NCI-H2171 (cell line): ENCODE measurements at regions not wholly inside any gene's neighbourhood (a gene's known extent, or its start where the extent isn't known, plus 50 kb on each side); places are given as distances from the start of the nearest gene placed in this dataset.
"Not testable (repeated sequence)": the region's sequence is repeated elsewhere in the genome, so short reads cannot be mapped to it uniquely, and the experiment has no call there.

Experiments
- DNase-seq: peaks from one replicate; lab custom pipeline; 2025; lab: John Stamatoyannopoulos, UW

GRCh38 chr11:71153005-71153390, 99.4 kb downstream of the SHANK2 start:
- no peak for DNase-seq

GRCh38 chr11:71152312-71153004, 99.9 kb downstream of the SHANK2 start:
- not testable (repeated sequence) for DNase-seq

GRCh38 chr11:71151561-71151960, 100.8 kb downstream of the SHANK2 start:
- no peak for DNase-seq

- no peak for DNase-seq
Measured at GRCh38 chr11:71150859-71151258, 101.5 kb downstream of the SHANK2 start.

GRCh38 chr11:71148716-71149115, 103.7 kb downstream of the SHANK2 start:
- no peak for DNase-seq

- DNase-seq: no peak
Measured at GRCh38 chr11:71147331-71147730, 105.0 kb downstream of the SHANK2 start.

- DNase-seq: no peak
Measured at GRCh38 chr11:71146846-71147245, 105.5 kb downstream of the SHANK2 start.

- no peak for DNase-seq
Measured at GRCh38 chr11:71145988-71146824, 106.2 kb downstream of the SHANK2 start.

GRCh38 chr11:71145368-71145767, 107.0 kb downstream of the SHANK2 start:
- DNase-seq: no peak

GRCh38 chr11:71144736-71145135, 107.6 kb downstream of the SHANK2 start:
- no peak for DNase-seq

GRCh38 chr11:71144010-71144409, 108.4 kb downstream of the SHANK2 start:
- DNase-seq: no peak

- DNase-seq: no peak
Measured at GRCh38 chr11:71140206-71140919, 112.0 kb downstream of the SHANK2 start.

- peak; percentile 11 for DNase-seq
Measured at GRCh38 chr11:71139516-71140205, 112.7 kb downstream of the SHANK2 start.

GRCh38 chr11:71138737-71139425, 113.5 kb downstream of the SHANK2 start:
- DNase-seq: no peak

GRCh38 chr11:71137376-71137775, 115.0 kb downstream of the SHANK2 start:
- DNase-seq: no peak

GRCh38 chr11:71136095-71136845, 116.1 kb downstream of the SHANK2 start:
- no peak for DNase-seq

- DNase-seq: no peak
Measured at GRCh38 chr11:71135112-71135511, 117.3 kb downstream of the SHANK2 start.

GRCh38 chr11:71133946-71134345, 118.4 kb downstream of the SHANK2 start:
- DNase-seq: no peak

- DNase-seq: no peak
Measured at GRCh38 chr11:71131861-71132260, 120.5 kb downstream of the SHANK2 start.

- no peak for DNase-seq
Measured at GRCh38 chr11:71130106-71130505, 122.3 kb downstream of the SHANK2 start.

GRCh38 chr11:71129624-71130023, 122.8 kb downstream of the SHANK2 start:
- DNase-seq: no peak
